IMR-90 (cell line): ENCODE measurements at regions not wholly inside any gene's neighbourhood (a gene's known extent, or its start where the extent isn't known, plus 50 kb on each side); places are given as distances from the start of the nearest gene placed in this dataset.

ENCODE experiments used
- ATAC-seq: fragments of 200-7000 bp; cut with Tn5 transposase; 2 replicates; pipeline ENCODE4 v1.9.1; 2020; ENCODE audit warnings: low read depth, mild to moderate bottlenecking, moderate library complexity
- BruUV-seq: library from RNA; stranded (reverse); fragments of 400-500 nt; replicated peaks from 2 replicates; lab custom pipeline; 2021; lab: Mats Ljungman, UMichigan
- CTCF ChIA-PET: fragments of 300-600 bp; formaldehyde crosslinking; extraction: SDS; loops from one replicate; lab custom pipeline; 2021; ENCODE audit warnings: antibody characterized with exemption; lab: Yijun Ruan, JAX
- POLR2A ChIA-PET: fragments of 300-600 bp; sonication (Branson Sonifier 250); formaldehyde crosslinking; loops from one replicate; lab custom pipeline; 2022; ENCODE audit warnings: antibody characterized with exemption; ENCODE audit not compliant: unreplicated experiment; lab: Charles Lee
- DNase-seq: peaks from one replicate; pipeline ENCODE4 v3.0.0; 2013
- H2AFZ ChIP-seq: replicated peaks from 2 replicates; pipeline ENCODE3; 2013; ENCODE audit warnings: low read length, mild to moderate bottlenecking; ENCODE audit not compliant: poor library complexity
- H2AK5ac ChIP-seq: 2 replicates; pipeline ENCODE4 v1.6.1; 2013; ENCODE audit warnings: low read depth, low read length, inconsistent platforms
- H2AK9ac ChIP-seq: replicated peaks from 2 replicates; pipeline ENCODE3; 2013; ENCODE audit warnings: mild to moderate bottlenecking, low read depth, low read length, moderate library complexity; ENCODE audit not compliant: poor library complexity
- H2BK120ac ChIP-seq: 2 replicates; pipeline ENCODE4 v1.6.1; 2013; ENCODE audit warnings: low read depth, low read length, inconsistent platforms
- H2BK15ac ChIP-seq: 3 replicates; pipeline ENCODE4 v1.6.1; 2013; ENCODE audit warnings: low read depth, low read length, inconsistent platforms
- H2BK20ac ChIP-seq: 2 replicates; pipeline ENCODE4 v1.6.1; 2013; ENCODE audit warnings: low read depth, mild to moderate bottlenecking, inconsistent platforms, low read length, moderate library complexity
- H2BK5ac ChIP-seq: 2 replicates; pipeline ENCODE4 v1.6.1; 2013; ENCODE audit warnings: mild to moderate bottlenecking, low read depth, low read length, inconsistent platforms; ENCODE audit not compliant: poor library complexity, severe bottlenecking
- H3K14ac ChIP-seq: replicated peaks from 2 replicates; pipeline ENCODE4 v1.6.1; 2013; ENCODE audit warnings: low read depth, low read length, inconsistent platforms
- H3K18ac ChIP-seq: 2 replicates; pipeline ENCODE4 v1.6.1; 2013; ENCODE audit warnings: low read depth, low read length, control low read depth
- H3K23ac ChIP-seq: 2 replicates; pipeline ENCODE4 v1.6.1; 2013; ENCODE audit warnings: low read depth, low read length, inconsistent platforms
- H3K27ac ChIP-seq: 2 replicates; pipeline ENCODE4 v1.5.1; 2013; ENCODE audit warnings: mild to moderate bottlenecking, control low read depth, low read length; ENCODE audit not compliant: insufficient read depth
- H3K27me3 ChIP-seq: 2 replicates; pipeline ENCODE4 v1.6.1; 2013; ENCODE audit warnings: low read length; ENCODE audit not compliant: control insufficient read depth, insufficient read depth
- H3K36me3 ChIP-seq: 2 replicates; pipeline ENCODE4 v1.6.1; 2013; ENCODE audit warnings: low read length, mixed read lengths; ENCODE audit not compliant: control insufficient read depth, insufficient read depth
- H3K4ac ChIP-seq: 2 replicates; pipeline ENCODE4 v1.6.1; 2013; ENCODE audit warnings: low read depth, low read length, inconsistent platforms
- H3K4me1 ChIP-seq: 2 replicates; pipeline ENCODE4 v1.6.1; 2013; ENCODE audit warnings: low read length, mixed read lengths; ENCODE audit not compliant: control insufficient read depth, insufficient read depth
- H3K4me2 ChIP-seq: 2 replicates; pipeline ENCODE4 v1.6.1; 2013; ENCODE audit warnings: low read depth, mild to moderate bottlenecking, control low read depth, low read length, moderate library complexity
- H3K4me3 ChIP-seq: 2 replicates; pipeline ENCODE4 v1.5.1; 2013; ENCODE audit warnings: low read depth, mild to moderate bottlenecking, control low read depth, low read length, moderate library complexity; ENCODE audit not compliant: insufficient read depth
- H3K56ac ChIP-seq: 2 replicates; pipeline ENCODE4 v1.6.1; 2013; ENCODE audit warnings: low read length, inconsistent platforms; ENCODE audit not compliant: insufficient read depth; ENCODE audit errors: extremely low read depth
- H3K79me1 ChIP-seq, 2 experiments: 2 replicates each; pipeline ENCODE4 v1.6.1; 2013; ENCODE audit warnings: low read length in 2 of 2, inconsistent platforms in 1 of 2, low read depth in 1 of 2
- H3K9ac ChIP-seq: 2 replicates; pipeline ENCODE4 v1.6.1; 2013; ENCODE audit warnings: low read depth, low read length, control low read depth
- H3K9me1 ChIP-seq: 2 replicates; pipeline ENCODE4 v1.6.1; 2013; ENCODE audit warnings: low read length, inconsistent platforms; ENCODE audit not compliant: insufficient read depth
- H3K9me3 ChIP-seq: 2 replicates; pipeline ENCODE4 v1.6.1; 2013; ENCODE audit warnings: low read length; ENCODE audit not compliant: control insufficient read depth, insufficient read depth
- H4K20me1 ChIP-seq: 2 replicates; pipeline ENCODE4 v1.6.1; 2013; ENCODE audit warnings: low read length, inconsistent platforms; ENCODE audit not compliant: insufficient read depth
- H4K5ac ChIP-seq: 2 replicates; pipeline ENCODE4 v1.6.1; 2013; ENCODE audit warnings: mild to moderate bottlenecking, low read depth, low read length, control low read depth
- H4K8ac ChIP-seq, 2 experiments: 2 replicates each; pipeline ENCODE4 v1.6.1; 2013; ENCODE audit warnings: low read depth in 2 of 2, low read length in 2 of 2, control low read depth in 1 of 2, inconsistent platforms in 1 of 2
- H4K91ac ChIP-seq: 2 replicates; pipeline ENCODE4 v1.6.1; 2013; ENCODE audit warnings: low read depth, low read length, inconsistent platforms; ENCODE audit not compliant: insufficient read depth
- BHLHE40 ChIP-seq: fragments of 150-350 bp; IDR thresholded peaks from 2 replicates; pipeline ENCODE4 v1.6.1; 2016; ENCODE audit warnings: mild to moderate bottlenecking, low read depth, low read length
- CEBPB ChIP-seq: IDR thresholded peaks from 2 replicates; pipeline ENCODE4 v1.6.1; 2012; ENCODE audit warnings: low read depth, low read length, improper control_type of control experiment
- CHD1 ChIP-seq: IDR thresholded peaks from 2 replicates; pipeline ENCODE4 v1.6.1; 2012; ENCODE audit warnings: low read depth, low read length, improper control_type of control experiment
- CTCF ChIP-seq: conservative IDR thresholded peaks from 2 replicates; pipeline ENCODE4 v1.5.1; 2012; ENCODE audit warnings: mild to moderate bottlenecking, low read depth, low read length, improper control_type of control experiment
- ELK1 ChIP-seq: fragments of 150-350 bp; IDR thresholded peaks from 2 replicates; pipeline ENCODE4 v1.6.1; 2016; ENCODE audit warnings: low read depth, mild to moderate bottlenecking, low read length, moderate library complexity, borderline replicate concordance
- FOS ChIP-seq: fragments of 150-350 bp; IDR thresholded peaks from 2 replicates; pipeline ENCODE4 v1.6.1; 2016; ENCODE audit warnings: low read depth, low read length
- MAFK ChIP-seq: IDR thresholded peaks from 2 replicates; pipeline ENCODE4 v1.6.1; 2012; ENCODE audit warnings: low read depth, low read length, improper control_type of control experiment
- MAZ ChIP-seq: IDR thresholded peaks from 2 replicates; pipeline ENCODE4 v1.6.1; 2012; ENCODE audit warnings: low read depth, mild to moderate bottlenecking, low read length, improper control_type of control experiment, moderate library complexity, borderline replicate concordance
- MXI1 ChIP-seq: IDR thresholded peaks from 2 replicates; pipeline ENCODE4 v1.6.1; 2012; ENCODE audit warnings: low read depth, mild to moderate bottlenecking, low read length, moderate library complexity, borderline replicate concordance
- NFE2L2 ChIP-seq: fragments of 150-350 bp; IDR thresholded peaks from 2 replicates; pipeline ENCODE4 v1.6.1; 2016; ENCODE audit warnings: low read depth, mild to moderate bottlenecking, low read length
- POLR2A ChIP-seq: IDR thresholded peaks from 2 replicates; pipeline ENCODE4 v1.6.1; 2012; ENCODE audit warnings: mild to moderate bottlenecking, low read depth, low read length
- RAD21 ChIP-seq: IDR thresholded peaks from 2 replicates; pipeline ENCODE4 v1.6.1; 2012; ENCODE audit warnings: low read length, improper control_type of control experiment
- RCOR1 ChIP-seq: IDR thresholded peaks from 2 replicates; pipeline ENCODE4 v1.6.1; 2012; ENCODE audit warnings: mild to moderate bottlenecking, low read length, improper control_type of control experiment; ENCODE audit not compliant: insufficient replicate concordance
- RFX5 ChIP-seq: IDR thresholded peaks from 2 replicates; pipeline ENCODE4 v1.8.0; 2012; ENCODE audit warnings: low read depth, mild to moderate bottlenecking, low read length, moderate library complexity
- SMC3 ChIP-seq: fragments of 150-350 bp; IDR thresholded peaks from 2 replicates; pipeline ENCODE4 v1.6.1; 2016; ENCODE audit warnings: low read depth, mild to moderate bottlenecking, antibody characterized with exemption, low read length, moderate library complexity
- USF2 ChIP-seq: fragments of 150-350 bp; IDR thresholded peaks from 2 replicates; pipeline ENCODE4 v1.6.1; 2017; ENCODE audit warnings: mild to moderate bottlenecking, antibody characterized with exemption, low read length, low read depth
- WGBS, 2 experiments: methylation state at CpG; one replicate each; pipeline versions ENCODE4 v1.1.5 to v1.1.7; 2013; ENCODE audit warnings: missing lambda C conversion rate in 2 of 2; ENCODE audit not compliant: insufficient read length in 1 of 2; ENCODE audit errors: extremely low coverage in 2 of 2; 5-methylcytosine and 5-hydroxymethylcytosine counted together
- dilution Hi-C: fragments of 300-500 bp; cut with HindIII; formaldehyde crosslinking; loops from one replicate; pipeline ENCODE4 v1.14.3; 2018; ENCODE audit warnings: low sequenced_read_pairs; ENCODE audit not compliant: unreplicated experiment
- in situ Hi-C: fragments of 300-500 bp; cut with MboI; formaldehyde crosslinking; loops from 3 replicates; pipeline ENCODE4 v1.14.3; 2019; ENCODE audit warnings: low sequenced_read_pairs, inconsistent platforms, mixed read lengths
- intact Hi-C: fragments of 100-400 bp; cut with micrococcal nuclease; formaldehyde crosslinking; loops from 2 replicates; pipeline ENCODE4 v1.10.0; 2022

GRCh38 chr6:48613231-48613949 is 502.4 kb upstream of the PTCHD4 start:
- Histone ChIP-seq H4K5ac (no peak overlapping the region), H4K8ac (no peak overlapping the region), H3K9me3 (no peaks in the 10 kb centered on the region), H2AK5ac (no peak overlapping the region), H4K91ac (no peak overlapping the region), H3K4me2 (no peak overlapping the region), H2AFZ (no peak overlapping the region), H2BK20ac (no peak overlapping the region), H2BK15ac (no peak overlapping the region), H3K27ac (no peak overlapping the region), H4K20me1 (no peaks in the 10 kb centered on the region), H2AK9ac (no peak overlapping the region), H3K23ac (no peak overlapping the region), H2BK5ac (no peak overlapping the region), H3K4me3 (no peak overlapping the region), H3K36me3 (no peaks in the 10 kb centered on the region), H3K9ac (no peak overlapping the region), H3K27me3 (no peaks in the 10 kb centered on the region), H2BK120ac (no peak overlapping the region), H3K18ac (no peak overlapping the region), H3K14ac (no peak overlapping the region), H3K4ac (no peak overlapping the region), H3K9me1 (no peaks in the 10 kb centered on the region), H3K79me1 (no peaks in the 10 kb centered on the region), H3K4me1 (no peaks in the 10 kb centered on the region), H3K56ac (no peak overlapping the region)
- in situ Hi-C loops = no loop called here
- ChIA-PET POLR2A (no interaction called here), CTCF (no interaction called here)
- no peak for DNase-seq
- no peak for ATAC-seq
- BruUV-seq = no TSS peak
- dilution Hi-C loops = no loop called here
- WGBS, 2 experiments = no CpG with 5 or more reads among the region's 5 CpGs
- TF ChIP-seq CTCF = no peak
- TF ChIP-seq ELK1 = no peak
- no peak for TF ChIP-seq MAZ
- TF ChIP-seq POLR2A = no peak
- TF ChIP-seq BHLHE40 = no peak
- no peak for TF ChIP-seq RCOR1
- no peak for TF ChIP-seq CHD1
- TF ChIP-seq RFX5 = no peak
- TF ChIP-seq SMC3 = no peak
- no peak for TF ChIP-seq MAFK
- TF ChIP-seq CEBPB = no peak
- no peak for TF ChIP-seq FOS
- TF ChIP-seq MXI1 = no peak
- no peak for TF ChIP-seq USF2
- TF ChIP-seq RAD21 = no peak
- TF ChIP-seq NFE2L2 = no peak
- intact Hi-C loops = no loop called here
